ENCODE measurements at regions not wholly inside any gene's neighbourhood (a gene's known extent, or its start where the extent isn't known, plus 50 kb on each side); places are given as distances from the start of the nearest gene placed in this dataset.

DNA sequence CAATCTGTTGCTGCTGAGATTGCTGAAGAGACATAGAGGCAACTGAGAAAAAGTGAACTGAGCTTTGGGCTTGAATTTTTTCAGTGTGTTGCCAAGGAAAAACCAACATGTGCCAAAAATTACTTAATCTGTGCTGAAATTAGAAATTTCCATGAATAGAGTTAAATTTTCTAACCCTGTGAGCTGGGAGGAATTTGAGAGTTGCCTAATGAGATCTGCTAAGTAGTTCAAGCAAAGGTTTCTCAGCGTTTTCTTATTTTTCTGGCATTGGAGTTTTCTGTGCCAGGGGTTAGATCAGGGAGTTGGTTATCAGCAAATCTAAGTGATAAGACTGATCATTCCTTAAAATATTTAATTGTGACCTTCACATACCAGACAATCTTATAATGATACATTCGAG lies 457.5 kb upstream of the GNPDA2 start:
- no peaks in the 10 kb centered on the region for H3K9me3 Mint-ChIP-seq (ENCODE audit: unreplicated experiment)
- H3K27ac Mint-ChIP-seq (ENCODE audit: unreplicated experiment) = no peak overlapping the region
- no peaks in the 10 kb centered on the region for H3K27me3 ChIP-seq (replicated peaks; ENCODE audit: control insufficient read depth, insufficient read depth, low read length)
- intact Hi-C loops (cut with micrococcal nuclease; ENCODE audit: unreplicated experiment) = no loop called here
- no peaks in the 10 kb centered on the region for H3K36me3 ChIP-seq (ENCODE audit: control insufficient read depth, insufficient read depth, low read length)
- ChIA-PET POLR2A (no interaction called here), CTCF (no interaction called here)
- no peaks in the 10 kb centered on the region for H3K36me3 Mint-ChIP-seq (ENCODE audit: insufficient read depth, unreplicated experiment)
- H3K4me3 Mint-ChIP-seq (ENCODE audit: unreplicated experiment) = no peak overlapping the region
- H3K9me3 ChIP-seq = no peaks in the 10 kb centered on the region
- TF ChIP-seq CTCF (IDR thresholded peaks at IDR 0.05; ENCODE audit: insufficient read depth in 1 of 2, low read depth in 1 of 2, low read length in 1 of 2, severe bottlenecking in 1 of 2, unreplicated experiment in 1 of 2) = no peak
- DNase-seq = no peak
- no peak overlapping the region for H3K4me3 ChIP-seq (ENCODE audit: low read depth, low read length)
- no TSS peak for BruUV-seq (replicated peaks)
- H3K4me1 ChIP-seq = no peaks in the 10 kb centered on the region
- H3K27me3 Mint-ChIP-seq (ENCODE audit: insufficient read depth, unreplicated experiment) = no peaks in the 10 kb centered on the region
- H3K4me1 Mint-ChIP-seq (ENCODE audit: low read depth, unreplicated experiment) = no peaks in the 10 kb centered on the region

GRCh38 chr4:45172636-45173035 lies 446.3 kb upstream of the GNPDA2 start:
- BruUV-seq (replicated peaks) = no TSS peak
- CTCF ChIA-PET = no interaction called here
- Histone ChIP-seq H3K9me3 (no peaks in the 10 kb centered on the region), H3K4me3 (ENCODE audit: low read depth, low read length) (no peak overlapping the region), H3K36me3 (ENCODE audit: control insufficient read depth, insufficient read depth, low read length) (no peaks in the 10 kb centered on the region), H3K27me3 (replicated peaks; ENCODE audit: control insufficient read depth, insufficient read depth, low read length) (no peaks in the 10 kb centered on the region), H3K4me1 (no peaks in the 10 kb centered on the region)
- H3K4me1 Mint-ChIP-seq (ENCODE audit: low read depth, unreplicated experiment) = no peaks in the 10 kb centered on the region
- no peak overlapping the region for H3K4me3 Mint-ChIP-seq (ENCODE audit: unreplicated experiment)
- TF ChIP-seq CTCF (IDR thresholded peaks at IDR 0.05; ENCODE audit: insufficient read depth in 1 of 2, low read depth in 1 of 2, low read length in 1 of 2, severe bottlenecking in 1 of 2, unreplicated experiment in 1 of 2) = no peak
- no peaks in the 10 kb centered on the region for H3K9me3 Mint-ChIP-seq (ENCODE audit: unreplicated experiment)
- POLR2A ChIA-PET = no interaction called here
- H3K27ac Mint-ChIP-seq (ENCODE audit: unreplicated experiment) = no peak overlapping the region
- peak in 1 of 2 experiments; percentile 21 for DNase-seq
- intact Hi-C loops (cut with micrococcal nuclease; ENCODE audit: unreplicated experiment) = no loop called here
- H3K36me3 Mint-ChIP-seq (ENCODE audit: insufficient read depth, unreplicated experiment) = no peaks in the 10 kb centered on the region
- no peaks in the 10 kb centered on the region for H3K27me3 Mint-ChIP-seq (ENCODE audit: insufficient read depth, unreplicated experiment)

GRCh38 chr4:45160951-45161350 lies 434.6 kb upstream of the GNPDA2 start:
- Mint-ChIP-seq H3K9me3 (ENCODE audit: unreplicated experiment) (no peaks in the 10 kb centered on the region), H3K36me3 (ENCODE audit: insufficient read depth, unreplicated experiment) (no peaks in the 10 kb centered on the region), H3K27ac (ENCODE audit: unreplicated experiment) (no peak overlapping the region), H3K27me3 (ENCODE audit: insufficient read depth, unreplicated experiment) (peaks cover 3% of the 10 kb centered on the region), H3K4me1 (ENCODE audit: low read depth, unreplicated experiment) (no peaks in the 10 kb centered on the region), H3K4me3 (ENCODE audit: unreplicated experiment) (no peak overlapping the region)
- intact Hi-C loops (cut with micrococcal nuclease; ENCODE audit: unreplicated experiment) = no loop called here
- no peaks in the 10 kb centered on the region for H3K27me3 ChIP-seq (replicated peaks; ENCODE audit: control insufficient read depth, insufficient read depth, low read length)
- H3K4me3 ChIP-seq (ENCODE audit: low read depth, low read length) = no peak overlapping the region
- no peaks in the 10 kb centered on the region for H3K9me3 ChIP-seq
- no peaks in the 10 kb centered on the region for H3K36me3 ChIP-seq (ENCODE audit: control insufficient read depth, insufficient read depth, low read length)
- no peaks in the 10 kb centered on the region for H3K4me1 ChIP-seq
- no TSS peak for BruUV-seq (replicated peaks)
- no peak for DNase-seq
- TF ChIP-seq CTCF (IDR thresholded peaks at IDR 0.05; ENCODE audit: insufficient read depth in 1 of 2, low read depth in 1 of 2, low read length in 1 of 2, severe bottlenecking in 1 of 2, unreplicated experiment in 1 of 2) = no peak
- ChIA-PET POLR2A (no interaction called here), CTCF (no interaction called here)

Data from Caco-2 (cell line).